Common myeloid progenitor, CD34-positive (primary cell): ENCODE measurements at regions not wholly inside any gene's neighbourhood (a gene's known extent, or its start where the extent isn't known, plus 50 kb on each side); places are given as distances from the start of the nearest gene placed in this dataset.

Source experiments
- CTCF ChIA-PET: fragments of 350-600 bp; sonication (Branson Sonifier 250); formaldehyde crosslinking; loops from one replicate; lab custom pipeline; 2021; ENCODE audit warnings: antibody characterized with exemption; lab: Charles Lee
- POLR2A ChIA-PET: fragments of 350-600 bp; sonication (Branson Sonifier 250); formaldehyde crosslinking; loops from one replicate; lab custom pipeline; 2021; ENCODE audit warnings: antibody characterized with exemption; lab: Charles Lee
- DNase-seq, 3 donors: peaks; one replicate each; pipeline versions ENCODE4 v3.0.0 to v3.0.0-alpha.2; 2013
- H3K27ac ChIP-seq, 2 experiments: 1 replicate in 1 of 2; 2 replicates in 1 of 2; pipeline ENCODE4 v1.7.0; 2013; ENCODE audit warnings: inconsistent platforms in 2 of 2, low read length in 2 of 2, mild to moderate bottlenecking in 2 of 2, low read depth in 1 of 2, moderate library complexity in 1 of 2; ENCODE audit not compliant: severe bottlenecking in 2 of 2, insufficient read depth in 1 of 2, poor library complexity in 1 of 2
- H3K27me3 ChIP-seq, 5 experiments: replicated peaks in 2 of 5; 1 replicate in 3 of 5; 2 replicates in 2 of 5; pipeline versions ENCODE4 v1.6.1 to v1.7.0; 2013; ENCODE audit warnings: low read length in 4 of 5, mild to moderate bottlenecking in 2 of 5, moderate library complexity in 2 of 5, inconsistent platforms in 1 of 5; ENCODE audit not compliant: insufficient read depth in 5 of 5, control insufficient read depth in 4 of 5
- H3K36me3 ChIP-seq, 4 experiments: 1 replicate in 2 of 4; 2 replicates in 2 of 4; pipeline versions ENCODE4 v1.6.1 to v1.7.0; 2013; ENCODE audit warnings: low read length in 3 of 4, control low read depth in 1 of 4, mild to moderate bottlenecking in 1 of 4; ENCODE audit not compliant: control insufficient read depth in 4 of 4, insufficient read depth in 4 of 4
- H3K4me1 ChIP-seq, 4 experiments: 1 replicate in 3 of 4; 2 replicates in 1 of 4; pipeline versions ENCODE4 v1.6.1 to v1.7.1; 2013; ENCODE audit warnings: low read length in 3 of 4, mild to moderate bottlenecking in 3 of 4, control low read depth in 1 of 4, inconsistent platforms in 1 of 4, moderate library complexity in 1 of 4; ENCODE audit not compliant: control insufficient read depth in 4 of 4, insufficient read depth in 4 of 4; ENCODE audit errors: control extremely low read depth in 1 of 4
- H3K4me3 ChIP-seq, 7 experiments: 1 replicate in 4 of 7; 2 replicates in 3 of 7; pipeline versions ENCODE4 v1.5.1 to v1.7.0; 2013; ENCODE audit warnings: mild to moderate bottlenecking in 7 of 7, low read length in 6 of 7, moderate library complexity in 6 of 7, inconsistent platforms in 2 of 7, low read depth in 2 of 7, control low read depth in 1 of 7; ENCODE audit not compliant: insufficient read depth in 4 of 7, control insufficient read depth in 1 of 7; ENCODE audit errors: extremely low read depth in 1 of 7
- H3K9me3 ChIP-seq, 5 experiments: 1 replicate in 4 of 5; 2 replicates in 1 of 5; pipeline versions ENCODE4 v1.6.1 to v1.7.1; 2013; ENCODE audit warnings: low read length in 4 of 5, mild to moderate bottlenecking in 2 of 5, inconsistent platforms in 1 of 5, low read depth in 1 of 5, moderate library complexity in 1 of 5; ENCODE audit not compliant: control insufficient read depth in 4 of 5, insufficient read depth in 2 of 5; ENCODE audit errors: control extremely low read depth in 1 of 5
- WGBS: methylation state at CpG from one replicate; pipeline ENCODE4 v1.1.5; 2013; ENCODE audit not compliant: insufficient coverage; 5-methylcytosine and 5-hydroxymethylcytosine counted together

GRCh38 chrX:107502316-107502715, 52.9 kb downstream of the FRMPD3 start:
- no peaks in the 10 kb centered on the region for H3K9me3 ChIP-seq
- DNase-seq: no peak
- POLR2A ChIA-PET: no interaction called here
- WGBS: 100% methylated on average over 1 of the region's 4 CpGs
- H3K4me3 ChIP-seq: no peak overlapping the region
- no peaks in the 10 kb centered on the region for H3K36me3 ChIP-seq
- peaks cover 0 to 2% (median 0%) of the 10 kb centered on the region in 4 experiments for H3K4me1 ChIP-seq
- H3K27ac ChIP-seq: no peak overlapping the region
- CTCF ChIA-PET: no interaction called here
- peaks cover 0 to 42% (median 5%) of the 10 kb centered on the region in 5 experiments for H3K27me3 ChIP-seq

GRCh38 chrX:107504006-107504405, 54.6 kb downstream of the FRMPD3 start:
- POLR2A ChIA-PET: no interaction called here
- no peak for DNase-seq
- peaks cover 0 to 10% (median 4%) of the 10 kb centered on the region in 5 experiments for H3K9me3 ChIP-seq
- CTCF ChIA-PET: no interaction called here
- H3K4me3 ChIP-seq: no peak overlapping the region
- H3K4me1 ChIP-seq: peaks cover 0 to 2% (median 0%) of the 10 kb centered on the region in 4 experiments
- H3K27ac ChIP-seq: no peak overlapping the region
- H3K36me3 ChIP-seq: no peaks in the 10 kb centered on the region
- H3K27me3 ChIP-seq: peaks cover 3 to 53% (median 10%) of the 10 kb centered on the region in 5 experiments
- 73% methylated on average over 4 of the region's 4 CpGs for WGBS

GRCh38 chrX:107505223-107505622, 55.8 kb downstream of the FRMPD3 start:
- WGBS: no CpG with 5 or more reads among the region's 2 CpGs
- DNase-seq: no peak
- Histone ChIP-seq H3K36me3 (no peaks in the 10 kb centered on the region), H3K4me3 (no peak overlapping the region), H3K27me3 (peaks cover 3 to 57% (median 10%) of the 10 kb centered on the region in 5 experiments), H3K4me1 (peaks cover 0 to 2% (median 0%) of the 10 kb centered on the region in 4 experiments), H3K27ac (no peak overlapping the region), H3K9me3 (peaks cover 0 to 11% (median 4%) of the 10 kb centered on the region in 5 experiments)
- POLR2A ChIA-PET: no interaction called here
- CTCF ChIA-PET: no interaction called here

- WGBS: 41% methylated on average over 19 of the region's 29 CpGs
- H3K9me3 ChIP-seq: peaks cover 0 to 11% (median 4%) of the 10 kb centered on the region in 5 experiments
- peaks cover 3 to 67% (median 10%) of the 10 kb centered on the region in 5 experiments for H3K27me3 ChIP-seq
- DNase-seq: peak in 1 of 3 donors; percentile 1
- ChIA-PET CTCF (no interaction called here), POLR2A (no interaction called here)
- no peaks in the 10 kb centered on the region for H3K36me3 ChIP-seq
- no peak overlapping the region for H3K4me3 ChIP-seq
- H3K4me1 ChIP-seq: peaks cover 0 to 2% (median 0%) of the 10 kb centered on the region in 4 experiments
- H3K27ac ChIP-seq: no peak overlapping the region
These were observed 57.2 kb downstream of the FRMPD3 start for GRCh38 chrX:107506596-107507031.

- CTCF ChIA-PET: no interaction called here
- Histone ChIP-seq H3K27ac (no peak overlapping the region), H3K4me1 (peaks cover 0 to 2% (median 0%) of the 10 kb centered on the region in 4 experiments), H3K36me3 (no peaks in the 10 kb centered on the region), H3K9me3 (peaks cover 0 to 11% (median 4%) of the 10 kb centered on the region in 5 experiments), H3K4me3 (peak overlapping the region in 1 of 7 experiments; percentile 5), H3K27me3 (peaks cover 3 to 69% (median 10%) of the 10 kb centered on the region in 5 experiments)
- DNase-seq: no peak
- 31% methylated on average over 32 of the region's 45 CpGs for WGBS
- POLR2A ChIA-PET: interaction anchor here (0.6 kb wide), 1 partner anchor 1033 kb away, joined by 3 read pairs; no protein-coding TSS in a partner anchor
These were observed 57.8 kb downstream of the FRMPD3 start for GRCh38 chrX:107507093-107507743.

- Histone ChIP-seq H3K27ac (no peak overlapping the region), H3K4me1 (peaks cover 0 to 2% (median 0%) of the 10 kb centered on the region in 4 experiments), H3K9me3 (peaks cover 0 to 11% (median 4%) of the 10 kb centered on the region in 5 experiments), H3K4me3 (no peak overlapping the region), H3K36me3 (no peaks in the 10 kb centered on the region), H3K27me3 (peaks cover 3 to 74% (median 10%) of the 10 kb centered on the region in 5 experiments)
- 50% methylated on average over 2 of the region's 3 CpGs for WGBS
- no peak for DNase-seq
- ChIA-PET CTCF (no interaction called here), POLR2A (interaction anchor here (0.6 kb wide), 1 partner anchor 1032 kb away, joined by 3 read pairs; no protein-coding TSS in a partner anchor)
These were observed 58.3 kb downstream of the FRMPD3 start for GRCh38 chrX:107507744-107508117.

- H3K36me3 ChIP-seq: no peaks in the 10 kb centered on the region
- POLR2A ChIA-PET: no interaction called here
- WGBS: 94% methylated on average over 3 of the region's 3 CpGs
These were observed 59.5 kb downstream of the FRMPD3 start for GRCh38 chrX:107508925-107509324.

More at GRCh38 chrX:107508925-107509324, 59.5 kb downstream of the FRMPD3 start:
- CTCF ChIA-PET: no interaction called here
- no peak overlapping the region for H3K27ac ChIP-seq
- DNase-seq: no peak
- H3K27me3 ChIP-seq: peaks cover 3 to 78% (median 10%) of the 10 kb centered on the region in 5 experiments
- H3K4me3 ChIP-seq: no peak overlapping the region
- H3K9me3 ChIP-seq: peaks cover 0 to 11% (median 4%) of the 10 kb centered on the region in 5 experiments
- peaks cover 0 to 2% (median 0%) of the 10 kb centered on the region in 4 experiments for H3K4me1 ChIP-seq
